Neural cell (in vitro differentiated cells): ENCODE measurements at regions not wholly inside any gene's neighbourhood (a gene's known extent, or its start where the extent isn't known, plus 50 kb on each side); places are given as distances from the start of the nearest gene placed in this dataset.

Source experiments
- H2AFZ ChIP-seq: fragments of 200-600, 300-800 bp; sonication (generic), shearing (Covaris generic); 2 replicates; pipeline ENCODE4 v1.6.0; 2014; ENCODE audit warnings: low read depth, mild to moderate bottlenecking, antibody characterized with exemption, low read length, moderate library complexity
- H3F3A ChIP-seq: fragments of 200-600 bp; shearing (Covaris generic); 2 replicates; pipeline ENCODE4 v1.6.1; 2016; ENCODE audit warnings: mild to moderate bottlenecking, moderate library complexity, mixed read lengths, antibody characterized with exemption, low read length; ENCODE audit not compliant: insufficient read depth, poor library complexity, severe bottlenecking
- H3K27ac ChIP-seq: fragments of 200-600, 300-800 bp; sonication (generic), shearing (Covaris generic); 2 replicates; pipeline ENCODE4 v1.5.1; 2014; ENCODE audit warnings: mild to moderate bottlenecking, low read length, moderate library complexity
- H3K27me3 ChIP-seq: fragments of 300-800, 200-600 bp; sonication (generic), shearing (Covaris generic); 2 replicates; pipeline ENCODE4 v1.6.0; 2014; ENCODE audit warnings: mild to moderate bottlenecking, low read depth, low read length, moderate library complexity; ENCODE audit not compliant: insufficient read depth
- H3K36me3 ChIP-seq: fragments of 300-800, 200-600 bp; sonication (generic), shearing (Covaris generic); 2 replicates; pipeline ENCODE4 v1.5.1; 2014; ENCODE audit warnings: mild to moderate bottlenecking, antibody characterized with exemption, low read length, moderate library complexity; ENCODE audit not compliant: insufficient read depth
- H3K4me2 ChIP-seq: fragments of 300-800, 200-600 bp; sonication (generic), shearing (Covaris generic); 2 replicates; pipeline ENCODE4 v1.6.0; 2014; ENCODE audit warnings: mild to moderate bottlenecking, low read length
- H3K4me3 ChIP-seq: fragments of 300-800, 200-600 bp; sonication (generic), shearing (Covaris generic); 2 replicates; pipeline ENCODE4 v1.5.1; 2014; ENCODE audit warnings: mild to moderate bottlenecking, low read length, moderate library complexity
- H3K79me2 ChIP-seq: fragments of 200-600 bp; shearing (Covaris generic); replicated peaks from 2 replicates; pipeline ENCODE4 v1.6.0; 2014; ENCODE audit warnings: mild to moderate bottlenecking, low read length, moderate library complexity; ENCODE audit not compliant: insufficient read depth
- H3K9ac ChIP-seq: fragments of 300-800, 200-600 bp; sonication (generic), shearing (Covaris generic); 2 replicates; pipeline ENCODE4 v1.6.1; 2016; ENCODE audit warnings: mild to moderate bottlenecking, low read length, mixed read lengths
- H3K9me2 ChIP-seq: fragments of 200-600 bp; shearing (Covaris generic); 2 replicates; pipeline ENCODE4 v1.6.1; 2016; ENCODE audit warnings: mild to moderate bottlenecking, low read length, mixed read lengths; ENCODE audit not compliant: insufficient read depth
- H3K9me3 ChIP-seq: fragments of 200-600, 300-800 bp; sonication (generic), shearing (Covaris generic); 2 replicates; pipeline ENCODE4 v1.6.1; 2016; ENCODE audit warnings: mild to moderate bottlenecking, mixed run types, low read length, moderate library complexity, mixed read lengths
- H4K20me1 ChIP-seq: fragments of 200-600 bp; shearing (Covaris generic); 2 replicates; pipeline ENCODE4 v1.6.1; 2016; ENCODE audit warnings: mild to moderate bottlenecking, mixed run types; ENCODE audit not compliant: insufficient read depth
- EP300 ChIP-seq: fragments of 450-650 bp; conservative IDR thresholded peaks from 2 replicates; pipeline ENCODE4 v1.6.1; 2014; ENCODE audit warnings: antibody characterized with exemption, mild to moderate bottlenecking, moderate library complexity; ENCODE audit not compliant: poor library complexity, severe bottlenecking
- EZH2 ChIP-seq: fragments of 200-600, 300-800 bp; shearing (Covaris generic), sonication (generic); IDR thresholded peaks from 2 replicates; pipeline ENCODE4 v1.6.1; 2014; ENCODE audit warnings: antibody characterized with exemption, low read length, borderline replicate concordance, mild to moderate bottlenecking; ENCODE audit not compliant: insufficient read depth, poor library complexity, severe bottlenecking
- MXI1 ChIP-seq: fragments of 450-650 bp; conservative IDR thresholded peaks from 2 replicates; pipeline ENCODE4 v1.6.1; 2014; ENCODE audit warnings: antibody characterized with exemption, mild to moderate bottlenecking; ENCODE audit not compliant: poor library complexity, severe bottlenecking
- POLR2AphosphoS5 ChIP-seq: IDR thresholded peaks from 2 replicates; pipeline ENCODE4 v1.6.1; 2012
- RAD21 ChIP-seq: fragments of 450-650 bp; conservative IDR thresholded peaks from 2 replicates; pipeline ENCODE4 v1.6.1; 2014; ENCODE audit warnings: antibody characterized with exemption, mild to moderate bottlenecking, moderate library complexity
- SMC3 ChIP-seq: fragments of 450-650 bp; conservative IDR thresholded peaks from 2 replicates; pipeline ENCODE4 v1.6.1; 2014; ENCODE audit warnings: antibody characterized with exemption, mild to moderate bottlenecking, moderate library complexity; ENCODE audit not compliant: poor library complexity
- TAF1 ChIP-seq: IDR thresholded peaks from 2 replicates; pipeline ENCODE4 v1.6.1; 2012; ENCODE audit warnings: low read depth
- TF ChIP-seq, protein P1 (sequence below): fragments of 450-650 bp; IDR thresholded peaks from 2 replicates; pipeline ENCODE4 v1.5.1; 2014; ENCODE audit warnings: antibody characterized with exemption, mild to moderate bottlenecking, moderate library complexity; ENCODE audit not compliant: poor library complexity, severe bottlenecking
- TF ChIP-seq, protein P2 (sequence below): IDR thresholded peaks from 2 replicates; pipeline ENCODE4 v1.6.1; 2012; ENCODE audit warnings: borderline replicate concordance

DNA sequence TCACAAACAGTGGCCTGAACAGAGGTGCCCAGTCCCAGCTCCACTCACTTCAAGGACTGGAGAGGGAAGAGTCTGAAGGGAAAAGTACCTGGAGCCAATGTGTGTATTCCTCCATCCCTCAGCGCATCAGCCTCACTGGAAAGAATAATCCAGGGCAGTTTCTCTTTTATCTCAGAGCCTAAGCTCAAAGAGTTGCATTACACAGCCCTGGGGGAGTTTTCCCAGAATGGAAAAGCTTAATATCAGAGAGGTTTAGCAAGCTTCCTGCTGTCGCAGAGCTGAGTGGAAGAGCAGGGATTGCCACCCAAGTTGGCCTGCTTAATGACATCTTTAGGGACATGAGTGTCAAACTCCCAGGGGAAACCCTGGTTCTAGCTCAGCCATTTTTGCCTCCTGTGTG is 80.4 kb upstream of the MSX1 start:
- Histone ChIP-seq H3K36me3 (no peaks in the 10 kb centered on the region), H3F3A (no peaks in the 10 kb centered on the region), H3K9me3 (no peaks in the 10 kb centered on the region), H3K27ac (no peak overlapping the region), H3K9me2 (no peaks in the 10 kb centered on the region), H3K9ac (no peak overlapping the region), H4K20me1 (no peaks in the 10 kb centered on the region), H2AFZ (no peak overlapping the region), H3K4me2 (no peak overlapping the region), H3K4me3 (no peak overlapping the region), H3K79me2 (no peaks in the 10 kb centered on the region), H3K27me3 (no peaks in the 10 kb centered on the region)
- no peak for TF ChIP-seq EP300
- no peak for TF ChIP-seq EZH2

DNA sequence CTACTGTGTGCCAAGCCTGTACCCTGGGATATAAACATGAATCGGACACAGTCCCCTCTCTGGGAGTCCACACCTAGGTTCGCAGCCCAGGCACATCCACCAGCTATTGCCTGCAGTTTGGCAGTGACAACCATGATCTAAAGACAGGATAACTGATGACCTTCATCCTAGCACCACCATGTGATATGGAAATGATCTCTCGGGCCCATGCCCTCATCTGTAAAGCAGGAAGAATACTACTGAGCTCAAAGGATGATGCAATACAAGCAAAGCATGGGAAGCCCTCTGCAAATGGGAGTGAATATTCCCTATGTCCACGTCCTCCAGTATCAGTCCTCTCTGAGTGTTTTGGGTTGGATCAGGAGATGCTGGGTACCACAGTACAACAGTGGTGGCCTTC is 80.9 kb upstream of the MSX1 start:
- no peak overlapping the region for H3K4me2 ChIP-seq

DNA sequence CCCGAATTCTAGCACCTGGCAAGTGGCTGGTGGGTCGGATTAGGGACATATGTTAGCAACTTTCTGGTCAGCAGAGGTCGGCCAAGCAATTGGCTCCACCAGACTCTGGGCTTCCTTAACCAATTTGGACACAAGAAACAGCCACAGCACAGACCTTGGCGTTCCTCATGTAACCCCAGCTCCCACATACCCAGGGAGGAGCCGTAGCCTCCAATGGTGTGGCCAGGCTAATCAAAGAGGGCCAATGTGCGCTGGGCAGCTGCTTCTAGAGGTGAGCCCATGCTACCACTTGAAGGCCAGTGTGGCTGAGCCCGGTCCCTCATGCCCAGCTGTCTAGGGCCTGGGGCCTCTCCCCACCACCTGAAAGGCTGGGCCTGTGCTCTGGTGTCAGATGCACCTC is 82.5 kb upstream of the MSX1 start:
- H3K27me3 ChIP-seq = no peaks in the 10 kb centered on the region
- H3K4me2 ChIP-seq = no peak overlapping the region
- H3K4me3 ChIP-seq = no peak overlapping the region
- no peaks in the 10 kb centered on the region for H3K9me3 ChIP-seq
- H3K27ac ChIP-seq = no peak overlapping the region
- H3K9ac ChIP-seq = no peak overlapping the region
- H3K9me2 ChIP-seq = no peaks in the 10 kb centered on the region
- H3F3A ChIP-seq = no peaks in the 10 kb centered on the region
- TF ChIP-seq, protein P1, sequence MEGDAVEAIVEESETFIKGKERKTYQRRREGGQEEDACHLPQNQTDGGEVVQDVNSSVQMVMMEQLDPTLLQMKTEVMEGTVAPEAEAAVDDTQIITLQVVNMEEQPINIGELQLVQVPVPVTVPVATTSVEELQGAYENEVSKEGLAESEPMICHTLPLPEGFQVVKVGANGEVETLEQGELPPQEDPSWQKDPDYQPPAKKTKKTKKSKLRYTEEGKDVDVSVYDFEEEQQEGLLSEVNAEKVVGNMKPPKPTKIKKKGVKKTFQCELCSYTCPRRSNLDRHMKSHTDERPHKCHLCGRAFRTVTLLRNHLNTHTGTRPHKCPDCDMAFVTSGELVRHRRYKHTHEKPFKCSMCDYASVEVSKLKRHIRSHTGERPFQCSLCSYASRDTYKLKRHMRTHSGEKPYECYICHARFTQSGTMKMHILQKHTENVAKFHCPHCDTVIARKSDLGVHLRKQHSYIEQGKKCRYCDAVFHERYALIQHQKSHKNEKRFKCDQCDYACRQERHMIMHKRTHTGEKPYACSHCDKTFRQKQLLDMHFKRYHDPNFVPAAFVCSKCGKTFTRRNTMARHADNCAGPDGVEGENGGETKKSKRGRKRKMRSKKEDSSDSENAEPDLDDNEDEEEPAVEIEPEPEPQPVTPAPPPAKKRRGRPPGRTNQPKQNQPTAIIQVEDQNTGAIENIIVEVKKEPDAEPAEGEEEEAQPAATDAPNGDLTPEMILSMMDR = no peak
- TF ChIP-seq RAD21 (no peak), EP300 (no peak), EZH2 (no peak), MXI1 (no peak), POLR2AphosphoS5 (no peak), SMC3 (no peak), TAF1 (no peak)
- TF ChIP-seq, protein P2, sequence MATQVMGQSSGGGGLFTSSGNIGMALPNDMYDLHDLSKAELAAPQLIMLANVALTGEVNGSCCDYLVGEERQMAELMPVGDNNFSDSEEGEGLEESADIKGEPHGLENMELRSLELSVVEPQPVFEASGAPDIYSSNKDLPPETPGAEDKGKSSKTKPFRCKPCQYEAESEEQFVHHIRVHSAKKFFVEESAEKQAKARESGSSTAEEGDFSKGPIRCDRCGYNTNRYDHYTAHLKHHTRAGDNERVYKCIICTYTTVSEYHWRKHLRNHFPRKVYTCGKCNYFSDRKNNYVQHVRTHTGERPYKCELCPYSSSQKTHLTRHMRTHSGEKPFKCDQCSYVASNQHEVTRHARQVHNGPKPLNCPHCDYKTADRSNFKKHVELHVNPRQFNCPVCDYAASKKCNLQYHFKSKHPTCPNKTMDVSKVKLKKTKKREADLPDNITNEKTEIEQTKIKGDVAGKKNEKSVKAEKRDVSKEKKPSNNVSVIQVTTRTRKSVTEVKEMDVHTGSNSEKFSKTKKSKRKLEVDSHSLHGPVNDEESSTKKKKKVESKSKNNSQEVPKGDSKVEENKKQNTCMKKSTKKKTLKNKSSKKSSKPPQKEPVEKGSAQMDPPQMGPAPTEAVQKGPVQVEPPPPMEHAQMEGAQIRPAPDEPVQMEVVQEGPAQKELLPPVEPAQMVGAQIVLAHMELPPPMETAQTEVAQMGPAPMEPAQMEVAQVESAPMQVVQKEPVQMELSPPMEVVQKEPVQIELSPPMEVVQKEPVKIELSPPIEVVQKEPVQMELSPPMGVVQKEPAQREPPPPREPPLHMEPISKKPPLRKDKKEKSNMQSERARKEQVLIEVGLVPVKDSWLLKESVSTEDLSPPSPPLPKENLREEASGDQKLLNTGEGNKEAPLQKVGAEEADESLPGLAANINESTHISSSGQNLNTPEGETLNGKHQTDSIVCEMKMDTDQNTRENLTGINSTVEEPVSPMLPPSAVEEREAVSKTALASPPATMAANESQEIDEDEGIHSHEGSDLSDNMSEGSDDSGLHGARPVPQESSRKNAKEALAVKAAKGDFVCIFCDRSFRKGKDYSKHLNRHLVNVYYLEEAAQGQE = no peak
- H3K79me2 ChIP-seq = no peaks in the 10 kb centered on the region
- H3K36me3 ChIP-seq = no peaks in the 10 kb centered on the region
- H2AFZ ChIP-seq = no peak overlapping the region
- H4K20me1 ChIP-seq = no peaks in the 10 kb centered on the region

More for the DNA sequence above, 80.9 kb upstream of the MSX1 start:
- Histone ChIP-seq H2AFZ (no peak overlapping the region), H3K9ac (no peak overlapping the region), H3K79me2 (no peaks in the 10 kb centered on the region), H3K9me2 (no peaks in the 10 kb centered on the region), H3K9me3 (no peaks in the 10 kb centered on the region), H3K4me3 (no peak overlapping the region), H3F3A (no peaks in the 10 kb centered on the region), H4K20me1 (no peaks in the 10 kb centered on the region), H3K36me3 (no peaks in the 10 kb centered on the region), H3K27ac (no peak overlapping the region), H3K27me3 (no peaks in the 10 kb centered on the region)
- TF ChIP-seq SMC3 (no peak), TAF1 (no peak), RAD21 (no peak), EZH2 (no peak), POLR2AphosphoS5 (no peak)
- TF ChIP-seq, protein P1 = no peak
